H1 (cell line): ENCODE measurements at regions not wholly inside any gene's neighbourhood (a gene's known extent, or its start where the extent isn't known, plus 50 kb on each side); places are given as distances from the start of the nearest gene placed in this dataset.

Source experiments
- TF ChIP-seq, protein P1 (sequence below): IDR thresholded peaks from 2 replicates; pipeline ENCODE4 v1.6.1; 2011; ENCODE audit warnings: low read depth, mild to moderate bottlenecking, low read length; ENCODE audit not compliant: insufficient read depth

DNA sequence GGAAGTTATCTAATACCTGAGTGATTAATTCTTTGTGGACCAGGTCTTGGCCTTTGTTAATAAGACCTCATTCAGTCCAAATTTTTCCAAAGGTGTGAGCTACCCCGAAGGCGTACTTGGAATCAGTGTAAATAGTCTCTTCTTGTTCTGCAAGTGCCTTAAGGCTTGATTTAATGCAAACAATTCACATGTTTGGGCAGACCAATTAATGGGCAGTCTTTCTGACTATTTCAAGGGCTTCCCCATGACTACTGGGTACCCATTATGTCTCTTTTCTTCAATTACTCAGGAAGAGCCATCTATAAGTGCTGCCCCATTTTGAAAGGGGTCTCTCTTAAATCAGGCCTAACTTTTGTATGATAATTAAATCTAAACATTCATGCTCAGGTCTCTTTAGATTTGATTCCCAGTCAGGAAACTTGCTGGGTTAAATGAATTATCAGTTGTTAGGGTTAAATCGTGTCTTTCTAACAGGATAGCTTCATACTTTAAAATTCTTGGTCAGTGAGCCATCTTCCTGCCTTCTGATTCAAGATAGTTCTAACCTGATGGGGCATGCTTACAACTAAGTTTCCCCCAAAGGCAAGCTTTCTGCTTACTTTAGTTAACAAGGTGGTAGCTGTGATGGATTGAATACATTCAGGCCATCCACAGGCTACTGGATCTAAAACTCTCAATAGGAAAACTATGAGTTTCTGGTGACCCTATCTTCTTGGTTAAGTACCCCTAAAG is 179.6 kb downstream of the CCNG2 start (continued):
- TF ChIP-seq, protein P1, sequence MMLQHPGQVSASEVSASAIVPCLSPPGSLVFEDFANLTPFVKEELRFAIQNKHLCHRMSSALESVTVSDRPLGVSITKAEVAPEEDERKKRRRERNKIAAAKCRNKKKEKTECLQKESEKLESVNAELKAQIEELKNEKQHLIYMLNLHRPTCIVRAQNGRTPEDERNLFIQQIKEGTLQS, result no peak
